SK-N-SH (cell line): ENCODE measurements at regions not wholly inside any gene's neighbourhood (a gene's known extent, or its start where the extent isn't known, plus 50 kb on each side); places are given as distances from the start of the nearest gene placed in this dataset.

Experiments
- CTCF ChIA-PET: fragments of 300-600, 350-600 bp; formaldehyde crosslinking; extraction: SDS; loops from one replicate; lab custom pipeline; 2021; lab: Yijun Ruan, JAX
- POLR2A ChIA-PET: fragments of 350-600 bp; sonication (Branson Sonifier 250); formaldehyde crosslinking; extraction: SDS; loops from one replicate; lab custom pipeline; 2020; ENCODE audit warnings: antibody characterized with exemption, inconsistent platforms; lab: Yijun Ruan, JAX
- DNase-seq: peaks from one replicate; pipeline ENCODE4 v3.0.0; 2012
- H2AFZ ChIP-seq: fragments of 200-600 bp; sonication (generic); 2 replicates; pipeline ENCODE4 v1.8.1; 2016; ENCODE audit warnings: antibody characterized with exemption, mild to moderate bottlenecking, low read depth
- H3F3A ChIP-seq: fragments of 200-600 bp; sonication (generic); replicated peaks from 2 replicates; pipeline ENCODE3; 2016; ENCODE audit warnings: antibody characterized with exemption, mild to moderate bottlenecking; ENCODE audit not compliant: insufficient read depth
- H3K27ac ChIP-seq, 2 experiments: fragments of 200-500 bp in 1 of 2; fragments of 200-600 bp in 1 of 2; sonication (Bioruptor generic) in 1 of 2; sonication (generic), shearing (Covaris generic) in 1 of 2; 2 replicates each; pipeline versions ENCODE4 v1.5.1 to v1.6.1; 2014 to 2016; ENCODE audit warnings: low read depth in 2 of 2, inconsistent platforms in 1 of 2, low read length in 1 of 2, mild to moderate bottlenecking in 1 of 2, mixed read lengths in 1 of 2
- H3K27me3 ChIP-seq: fragments of 200-600 bp; sonication (generic), shearing (Covaris generic); 2 replicates; pipeline ENCODE4 v1.6.1; 2016; ENCODE audit warnings: mixed run types; ENCODE audit not compliant: insufficient read depth
- H3K36me3 ChIP-seq, 2 experiments: fragments of 200-500 bp in 1 of 2; fragments of 200-600 bp in 1 of 2; sonication (Bioruptor generic) in 1 of 2; sonication (generic) in 1 of 2; replicated peaks in 1 of 2; 2 replicates each; pipeline versions ENCODE3 to v1.5.1; 2014 to 2016; ENCODE audit warnings: low read length in 1 of 2, mild to moderate bottlenecking in 1 of 2; ENCODE audit not compliant: insufficient read depth in 2 of 2, control insufficient read depth in 1 of 2
- H3K4me1 ChIP-seq, 2 experiments: fragments of 200-500 bp in 1 of 2; fragments of 200-600 bp in 1 of 2; sonication (Bioruptor generic) in 1 of 2; sonication (generic), shearing (Covaris generic) in 1 of 2; 2 replicates each; pipeline versions ENCODE4 v1.5.1 to v1.6.1; 2014 to 2016; ENCODE audit warnings: low read depth in 1 of 2, low read length in 1 of 2, mixed run types in 1 of 2; ENCODE audit not compliant: insufficient read depth in 2 of 2, control insufficient read depth in 1 of 2
- H3K4me2 ChIP-seq: fragments of 200-600 bp; sonication (generic), shearing (Covaris generic); 2 replicates; pipeline ENCODE4 v1.6.1; 2017; ENCODE audit warnings: mixed run types
- H3K4me3 ChIP-seq, 2 experiments: fragments of 200-500 bp in 1 of 2; fragments of 200-600 bp in 1 of 2; sonication (Bioruptor generic) in 1 of 2; sonication (generic), shearing (Covaris generic) in 1 of 2; 2 replicates each; pipeline versions ENCODE4 v1.5.1 to v1.8.1; 2014 to 2016; ENCODE audit warnings: low read depth in 2 of 2, inconsistent platforms in 1 of 2, low read length in 1 of 2, mild to moderate bottlenecking in 1 of 2, mixed read lengths in 1 of 2, moderate library complexity in 1 of 2
- H3K79me2 ChIP-seq: fragments of 200-600 bp; sonication (generic); 2 replicates; pipeline ENCODE4 v1.8.1; 2017; ENCODE audit warnings: mild to moderate bottlenecking; ENCODE audit not compliant: insufficient read depth
- H3K9ac ChIP-seq: fragments of 200-600 bp; sonication (generic); 2 replicates; pipeline ENCODE4 v1.6.1; 2017; ENCODE audit warnings: mixed run types
- H3K9me2 ChIP-seq: fragments of 200-600 bp; sonication (generic); 2 replicates; pipeline ENCODE4 v1.6.1; 2017; ENCODE audit warnings: mixed run types
- H3K9me3 ChIP-seq: fragments of 200-600 bp; sonication (generic); 2 replicates; pipeline ENCODE4 v1.6.1; 2017; ENCODE audit warnings: mixed run types, mild to moderate bottlenecking, moderate library complexity
- H4K20me1 ChIP-seq: fragments of 200-600 bp; sonication (generic); 2 replicates; pipeline ENCODE4 v1.6.1; 2017; ENCODE audit warnings: mild to moderate bottlenecking, mixed run types; ENCODE audit not compliant: insufficient read depth
- EP300 ChIP-seq, 2 experiments: IDR thresholded peaks; 2 replicates each; pipeline versions ENCODE4 v1.4.0 to v1.6.1; 2012; ENCODE audit warnings: borderline replicate concordance in 1 of 2, low read depth in 1 of 2, low read length in 1 of 2
- FOXJ3 ChIP-seq: sonication (generic); formaldehyde crosslinking; IDR thresholded peaks from 2 replicates; pipeline ENCODE4 v1.5.1; 2020; ENCODE audit warnings: mild to moderate bottlenecking, missing genetic modification reagents
- GABPA ChIP-seq: IDR thresholded peaks from 2 replicates; pipeline ENCODE4 v1.4.0; 2012; ENCODE audit warnings: low read depth, mild to moderate bottlenecking
- IRF3 ChIP-seq: fragments of 150-350 bp; IDR thresholded peaks from 2 replicates; pipeline ENCODE4 v1.6.1; 2016; ENCODE audit warnings: mild to moderate bottlenecking, low read depth, low read length
- JUND ChIP-seq: IDR thresholded peaks from 2 replicates; pipeline ENCODE4 v1.4.0; 2012
- MAX ChIP-seq: IDR thresholded peaks from 2 replicates; pipeline ENCODE4 v1.4.0; 2012; ENCODE audit warnings: low read depth
- MXI1 ChIP-seq: IDR thresholded peaks from 2 replicates; pipeline ENCODE4 v1.6.1; 2012; ENCODE audit warnings: mild to moderate bottlenecking, low read depth, low read length, improper control_type of control experiment
- NFIC ChIP-seq: IDR thresholded peaks from 2 replicates; pipeline ENCODE4 v1.4.0; 2012; ENCODE audit warnings: borderline replicate concordance
- NRF1 ChIP-seq: IDR thresholded peaks from 2 replicates; pipeline ENCODE4 v1.6.1; 2012; ENCODE audit warnings: low read depth, mild to moderate bottlenecking, low read length
- PBX3 ChIP-seq: IDR thresholded peaks from 2 replicates; pipeline ENCODE4; 2012
- RCOR1 ChIP-seq: fragments of 150-350 bp; IDR thresholded peaks from 2 replicates; pipeline ENCODE4 v1.6.1; 2017; ENCODE audit warnings: antibody characterized with exemption, low read length
- REST ChIP-seq: IDR thresholded peaks from 2 replicates; pipeline ENCODE4 v1.6.1; 2012; ENCODE audit warnings: mild to moderate bottlenecking, low read depth, low read length, moderate library complexity
- SIN3A ChIP-seq: IDR thresholded peaks from 2 replicates; pipeline ENCODE4 v1.6.1; 2012; ENCODE audit warnings: low read depth, mild to moderate bottlenecking, low read length, moderate library complexity, borderline replicate concordance
- TEAD4 ChIP-seq: IDR thresholded peaks from 2 replicates; pipeline ENCODE4 v1.4.0; 2012; ENCODE audit warnings: mild to moderate bottlenecking, borderline replicate concordance; ENCODE audit not compliant: insufficient read depth
- WGBS: methylation state at CpG from one replicate; pipeline ENCODE4 v1.1.6; 2017; ENCODE audit warnings: low lambda C conversion rate; 5-methylcytosine and 5-hydroxymethylcytosine counted together
- TF ChIP-seq, protein P1 (sequence below): fragments of 150-350 bp; IDR thresholded peaks from 2 replicates; pipeline ENCODE4 v1.6.1; 2017; ENCODE audit warnings: antibody characterized with exemption, low read length, low read depth, borderline replicate concordance

GRCh38 chr14:38592764-38593442 lies 337.0 kb upstream of the CLEC14A start:
- H4K20me1 ChIP-seq: no peaks in the 10 kb centered on the region
- no peaks in the 10 kb centered on the region for H3F3A ChIP-seq
- no peaks in the 10 kb centered on the region for H3K79me2 ChIP-seq
- ChIA-PET CTCF (no interaction called here), POLR2A (no interaction called here)
- H3K4me1 ChIP-seq: no peaks in the 10 kb centered on the region
- no peak overlapping the region for H3K9ac ChIP-seq
- H3K9me2 ChIP-seq: no peaks in the 10 kb centered on the region
- no peak overlapping the region for H2AFZ ChIP-seq
- no peak for DNase-seq
- H3K9me3 ChIP-seq: no peaks in the 10 kb centered on the region
- no peaks in the 10 kb centered on the region for H3K27me3 ChIP-seq
- H3K4me2 ChIP-seq: no peak overlapping the region
- TF ChIP-seq MAX (no peak), GABPA (no peak), SIN3A (no peak), RCOR1 (no peak), REST (no peak), IRF3 (no peak), NFIC (no peak), TEAD4 (no peak), NRF1 (no peak), FOXJ3 (no peak), EP300 (IDR thresholded peaks at IDR 0.05; ENCODE audit: borderline replicate concordance in 1 of 2, low read depth in 1 of 2, low read length in 1 of 2) (no peak), JUND (no peak), PBX3 (no peak), MXI1 (no peak)
- TF ChIP-seq, protein P1, sequence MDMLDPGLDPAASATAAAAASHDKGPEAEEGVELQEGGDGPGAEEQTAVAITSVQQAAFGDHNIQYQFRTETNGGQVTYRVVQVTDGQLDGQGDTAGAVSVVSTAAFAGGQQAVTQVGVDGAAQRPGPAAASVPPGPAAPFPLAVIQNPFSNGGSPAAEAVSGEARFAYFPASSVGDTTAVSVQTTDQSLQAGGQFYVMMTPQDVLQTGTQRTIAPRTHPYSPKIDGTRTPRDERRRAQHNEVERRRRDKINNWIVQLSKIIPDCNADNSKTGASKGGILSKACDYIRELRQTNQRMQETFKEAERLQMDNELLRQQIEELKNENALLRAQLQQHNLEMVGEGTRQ: no peak
- TF ChIP-seq, all 33 proteins: peak for 0
- Histone ChIP-seq H3K27ac (no peak overlapping the region), H3K36me3 (no peaks in the 10 kb centered on the region), H3K4me3 (no peak overlapping the region)
- WGBS: 21% methylated on average over 8 of the region's 8 CpGs
